Right lobe of liver (tissue), 6 donors: ENCODE measurements at regions not wholly inside any gene's neighbourhood (a gene's known extent, or its start where the extent isn't known, plus 50 kb on each side); places are given as distances from the start of the nearest gene placed in this dataset.

Experiments used
- ATAC-seq, 4 donors: fragments of 200-7000 bp; cut with Tn5 transposase; one replicate each; pipeline ENCODE4 v1.9.1; 2020; ENCODE audit warnings: mild to moderate bottlenecking in 4 of 4, moderate library complexity in 4 of 4
- DNase-seq, 3 donors: peaks; one replicate each; pipeline ENCODE4 v3.0.0-alpha.2; 2020
- H3K27ac ChIP-seq, 3 donors: fragments of 200-600 bp; one replicate each; pipeline ENCODE4 v1.8.0; 2022
- H3K27me3 ChIP-seq, 2 donors: fragments of 200-600 bp; one replicate each; pipeline ENCODE4 v1.8.0; 2022
- H3K36me3 ChIP-seq, 4 donors: fragments of 200-600 bp; sonication (generic) in 1 of 4; one replicate each; pipeline versions ENCODE4 v1.5.1 to v1.8.0; 2017 to 2022; ENCODE audit warnings: control low read depth in 1 of 4
- H3K4me1 ChIP-seq, 4 donors: fragments of 200-600 bp; sonication (generic) in 1 of 4; one replicate each; pipeline versions ENCODE4 v1.5.1 to v1.8.0; 2017 to 2022; ENCODE audit warnings: control low read depth in 1 of 4
- H3K4me3 ChIP-seq, 3 donors: fragments of 200-600 bp; one replicate each; pipeline ENCODE4 v1.8.0; 2022
- H3K9me3 ChIP-seq, 4 donors: fragments of 200-600 bp; sonication (generic) in 1 of 4; one replicate each; pipeline versions ENCODE4 v1.5.1 to v1.8.0; 2017 to 2022; ENCODE audit warnings: control low read depth in 1 of 4
- CTCF ChIP-seq, 4 donors: fragments of 200-600 bp in 3 of 4; fragments of 450-650 bp in 1 of 4; IDR thresholded peaks; one replicate each; pipeline versions ENCODE4 v1.5.1 to v1.8.0; 2016 to 2022; ENCODE audit warnings: antibody characterized with exemption in 4 of 4, mild to moderate bottlenecking in 2 of 4
- POLR2A ChIP-seq: fragments of 450-650 bp; IDR thresholded peaks from one replicate; pipeline ENCODE4 v1.6.1; 2017; ENCODE audit warnings: antibody characterized with exemption, mild to moderate bottlenecking
- WGBS: methylation state at CpG from one replicate; pipeline ENCODE4 v1.1.6; 2018; ENCODE audit warnings: low coverage, low lambda C conversion rate; ENCODE audit not compliant: insufficient coverage; ENCODE audit errors: missing lambda C conversion rate; 5-methylcytosine and 5-hydroxymethylcytosine counted together
- intact Hi-C, 2 donors: fragments of 100-400 bp; cut with DNase I; formaldehyde crosslinking; loops; one replicate each; pipeline versions ENCODE4 v1.11.2 to v1.14.1; 2022
- donor health status: DM: no; HTN: yes; CAD: no.
- donor health status: DM: no; HTN: no; CAD: no.
- donor health status: DM: no; HTN: no; CAD: no.
- donor health status: DM: no; HTN: yes; CAD: no.
- donor health status: DM: no; HTN: yes; CAD: no.

- H3K27ac ChIP-seq, result no peak overlapping the region
- H3K4me1 ChIP-seq, result no peaks in the 10 kb centered on the region
- H3K9me3 ChIP-seq, result no peaks in the 10 kb centered on the region
- no peaks in the 10 kb centered on the region for H3K36me3 ChIP-seq
- ATAC-seq (no peak), DNase-seq (no peak)
- WGBS, result 44% methylated on average over 1 of the region's 1 CpG
- H3K27me3 ChIP-seq, result no peaks in the 10 kb centered on the region
- intact Hi-C loops, result no loop called here
- no peak overlapping the region for H3K4me3 ChIP-seq
- TF ChIP-seq CTCF (IDR thresholded peaks at IDR 0.05), result no peak
- TF ChIP-seq POLR2A, result no peak
Measured at GRCh38 chr5:18752317-18752716, 1118.1 kb downstream of the TAF11L14 start.

- H3K9me3 ChIP-seq, result no peaks in the 10 kb centered on the region
Measured at GRCh38 chr5:18754201-18754600, 1119.9 kb downstream of the TAF11L14 start.

GRCh38 chr5:18761801-18762200 is 1127.5 kb downstream of the TAF11L14 start:
- H3K4me3 ChIP-seq, result no peak overlapping the region
- WGBS, result 75% methylated on average over 1 of the region's 1 CpG
- no peaks in the 10 kb centered on the region for H3K4me1 ChIP-seq
- ATAC-seq, result no peak
- H3K9me3 ChIP-seq, result no peaks in the 10 kb centered on the region
- no peaks in the 10 kb centered on the region for H3K27me3 ChIP-seq
- H3K27ac ChIP-seq, result no peak overlapping the region
- intact Hi-C loops, result no loop called here
- H3K36me3 ChIP-seq, result no peaks in the 10 kb centered on the region
- no peak for DNase-seq
- TF ChIP-seq POLR2A (no peak), CTCF (IDR thresholded peaks at IDR 0.05) (no peak)

More at GRCh38 chr5:18754201-18754600, 1119.9 kb downstream of the TAF11L14 start:
- 71% methylated on average over 2 of the region's 3 CpGs for WGBS
- TF ChIP-seq POLR2A, result no peak
- TF ChIP-seq CTCF (IDR thresholded peaks at IDR 0.05), result no peak
- DNase-seq, result no peak
- Histone ChIP-seq H3K36me3 (no peaks in the 10 kb centered on the region), H3K4me1 (no peaks in the 10 kb centered on the region), H3K4me3 (no peak overlapping the region), H3K27me3 (no peaks in the 10 kb centered on the region), H3K27ac (no peak overlapping the region)
- no peak for ATAC-seq
- intact Hi-C loops, result no loop called here

- Histone ChIP-seq H3K27ac (no peak overlapping the region), H3K27me3 (no peaks in the 10 kb centered on the region), H3K4me1 (no peaks in the 10 kb centered on the region), H3K36me3 (no peaks in the 10 kb centered on the region), H3K9me3 (no peaks in the 10 kb centered on the region), H3K4me3 (no peak overlapping the region)
- ATAC-seq (no peak), DNase-seq (no peak)
- intact Hi-C loops, result no loop called here
- TF ChIP-seq POLR2A (no peak), CTCF (IDR thresholded peaks at IDR 0.05) (no peak)
Measured at GRCh38 chr5:18764161-18764560, 1129.9 kb downstream of the TAF11L14 start.

GRCh38 chr5:18765304-18765703 is 1131.0 kb downstream of the TAF11L14 start:
- no peak overlapping the region for H3K27ac ChIP-seq
- DNase-seq (no peak), ATAC-seq (no peak)
- no peak overlapping the region for H3K4me3 ChIP-seq
- TF ChIP-seq POLR2A (no peak), CTCF (IDR thresholded peaks at IDR 0.05) (no peak)
- no peaks in the 10 kb centered on the region for H3K9me3 ChIP-seq
- 91% methylated on average over 2 of the region's 2 CpGs for WGBS
- intact Hi-C loops, result no loop called here
- no peaks in the 10 kb centered on the region for H3K36me3 ChIP-seq
- H3K4me1 ChIP-seq, result no peaks in the 10 kb centered on the region
- no peaks in the 10 kb centered on the region for H3K27me3 ChIP-seq
